ENCODE measurements at regions not wholly inside any gene's neighbourhood (a gene's known extent, or its start where the extent isn't known, plus 50 kb on each side); places are given as distances from the start of the nearest gene placed in this dataset.

- no peak overlapping the region for H3K9ac ChIP-seq (ENCODE audit: low read length)
- no peak overlapping the region for H2AFZ ChIP-seq (ENCODE audit: low read depth, low read length)
- H3K36me3 ChIP-seq (ENCODE audit: insufficient read depth, low read length): no peaks in the 10 kb centered on the region
- H3K79me2 ChIP-seq (replicated peaks; ENCODE audit: insufficient read depth, low read length): no peaks in the 10 kb centered on the region
- no peaks in the 10 kb centered on the region for H3K27me3 ChIP-seq (ENCODE audit: insufficient read depth, low read depth, low read length)
- H3K4me2 ChIP-seq (ENCODE audit: low read length): no peak overlapping the region
- H4K20me1 ChIP-seq (ENCODE audit: insufficient read depth): no peaks in the 10 kb centered on the region
- no peaks in the 10 kb centered on the region for H3K9me3 ChIP-seq (ENCODE audit: low read length)
- no peak overlapping the region for H3K4me3 ChIP-seq (ENCODE audit: low read length)
- TF ChIP-seq MXI1 (conservative IDR thresholded peaks at IDR 0.05; ENCODE audit: poor library complexity, severe bottlenecking) (no peak), REST (IDR thresholded peaks at IDR 0.05; ENCODE audit: borderline replicate concordance) (no peak), EZH2 (IDR thresholded peaks at IDR 0.05; ENCODE audit: borderline replicate concordance, insufficient read depth, low read length, poor library complexity, severe bottlenecking) (no peak), TAF1 (IDR thresholded peaks at IDR 0.05; ENCODE audit: low read depth) (no peak), POLR2AphosphoS5 (IDR thresholded peaks at IDR 0.05) (no peak), EP300 (conservative IDR thresholded peaks at IDR 0.05; ENCODE audit: poor library complexity, severe bottlenecking) (no peak), SMC3 (conservative IDR thresholded peaks at IDR 0.05; ENCODE audit: poor library complexity) (no peak), RAD21 (conservative IDR thresholded peaks at IDR 0.05) (no peak)
- TF ChIP-seq, protein P1, sequence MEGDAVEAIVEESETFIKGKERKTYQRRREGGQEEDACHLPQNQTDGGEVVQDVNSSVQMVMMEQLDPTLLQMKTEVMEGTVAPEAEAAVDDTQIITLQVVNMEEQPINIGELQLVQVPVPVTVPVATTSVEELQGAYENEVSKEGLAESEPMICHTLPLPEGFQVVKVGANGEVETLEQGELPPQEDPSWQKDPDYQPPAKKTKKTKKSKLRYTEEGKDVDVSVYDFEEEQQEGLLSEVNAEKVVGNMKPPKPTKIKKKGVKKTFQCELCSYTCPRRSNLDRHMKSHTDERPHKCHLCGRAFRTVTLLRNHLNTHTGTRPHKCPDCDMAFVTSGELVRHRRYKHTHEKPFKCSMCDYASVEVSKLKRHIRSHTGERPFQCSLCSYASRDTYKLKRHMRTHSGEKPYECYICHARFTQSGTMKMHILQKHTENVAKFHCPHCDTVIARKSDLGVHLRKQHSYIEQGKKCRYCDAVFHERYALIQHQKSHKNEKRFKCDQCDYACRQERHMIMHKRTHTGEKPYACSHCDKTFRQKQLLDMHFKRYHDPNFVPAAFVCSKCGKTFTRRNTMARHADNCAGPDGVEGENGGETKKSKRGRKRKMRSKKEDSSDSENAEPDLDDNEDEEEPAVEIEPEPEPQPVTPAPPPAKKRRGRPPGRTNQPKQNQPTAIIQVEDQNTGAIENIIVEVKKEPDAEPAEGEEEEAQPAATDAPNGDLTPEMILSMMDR (IDR thresholded peaks at IDR 0.05; ENCODE audit: poor library complexity, severe bottlenecking): no peak
- no peaks in the 10 kb centered on the region for H3F3A ChIP-seq (ENCODE audit: insufficient read depth, low read length, poor library complexity, severe bottlenecking)
- H3K9me2 ChIP-seq (ENCODE audit: insufficient read depth, low read length): no peaks in the 10 kb centered on the region
- no peak overlapping the region for H3K27ac ChIP-seq (ENCODE audit: low read length)
Observed at GRCh38 chr1:114319418-114319817, 165.7 kb upstream of the SYT6 start.

GRCh38 chr1:114318961-114319360 lies 165.3 kb upstream of the SYT6 start:
- Histone ChIP-seq H3K27me3 (ENCODE audit: insufficient read depth, low read depth, low read length) (no peaks in the 10 kb centered on the region), H3K4me3 (ENCODE audit: low read length) (no peak overlapping the region), H3K27ac (ENCODE audit: low read length) (no peak overlapping the region), H3K9me3 (ENCODE audit: low read length) (no peaks in the 10 kb centered on the region), H3K9ac (ENCODE audit: low read length) (no peak overlapping the region), H3K79me2 (replicated peaks; ENCODE audit: insufficient read depth, low read length) (no peaks in the 10 kb centered on the region), H3K9me2 (ENCODE audit: insufficient read depth, low read length) (no peaks in the 10 kb centered on the region), H4K20me1 (ENCODE audit: insufficient read depth) (no peaks in the 10 kb centered on the region), H3K36me3 (ENCODE audit: insufficient read depth, low read length) (no peaks in the 10 kb centered on the region), H3F3A (ENCODE audit: insufficient read depth, low read length, poor library complexity, severe bottlenecking) (no peaks in the 10 kb centered on the region), H2AFZ (ENCODE audit: low read depth, low read length) (no peak overlapping the region), H3K4me2 (ENCODE audit: low read length) (no peak overlapping the region)
- no peak for TF ChIP-seq RAD21 (conservative IDR thresholded peaks at IDR 0.05)
- TF ChIP-seq EP300 (conservative IDR thresholded peaks at IDR 0.05; ENCODE audit: poor library complexity, severe bottlenecking): no peak
- no peak for TF ChIP-seq POLR2AphosphoS5 (IDR thresholded peaks at IDR 0.05)
- TF ChIP-seq EZH2 (IDR thresholded peaks at IDR 0.05; ENCODE audit: borderline replicate concordance, insufficient read depth, low read length, poor library complexity, severe bottlenecking): no peak
- TF ChIP-seq SMC3 (conservative IDR thresholded peaks at IDR 0.05; ENCODE audit: poor library complexity): no peak
- TF ChIP-seq MXI1 (conservative IDR thresholded peaks at IDR 0.05; ENCODE audit: poor library complexity, severe bottlenecking): no peak
- TF ChIP-seq, protein P1 (IDR thresholded peaks at IDR 0.05; ENCODE audit: poor library complexity, severe bottlenecking): no peak
